ENCODE measurements at regions not wholly inside any gene's neighbourhood (a gene's known extent, or its start where the extent isn't known, plus 50 kb on each side); places are given as distances from the start of the nearest gene placed in this dataset.

GRCh38 chr16:79716645-79717332 lies 116.3 kb upstream of the MAF start:
- H3K27ac Mint-ChIP-seq, result no peak overlapping the region
- H3K4me3 Mint-ChIP-seq, result no peak overlapping the region
- TF ChIP-seq CTCF (IDR thresholded peaks at IDR 0.05), result no peak
- ChIA-PET POLR2A (no interaction called here), CTCF (no interaction called here)
- H3K36me3 Mint-ChIP-seq (ENCODE audit: low read depth), result no peaks in the 10 kb centered on the region
- intact Hi-C loops (cut with micrococcal nuclease), result no loop called here
- no peaks in the 10 kb centered on the region for H3K9me3 Mint-ChIP-seq
- H3K4me1 Mint-ChIP-seq, result no peaks in the 10 kb centered on the region
- DNase-seq (no peak), ATAC-seq (ENCODE audit: low read depth) (no peak)
- peaks cover 5% of the 10 kb centered on the region for H3K27me3 Mint-ChIP-seq

GRCh38 chr16:79715061-79715460 lies 114.5 kb upstream of the MAF start:
- H3K27me3 Mint-ChIP-seq, result peaks cover 5% of the 10 kb centered on the region
- DNase-seq (no peak), ATAC-seq (ENCODE audit: low read depth) (no peak)
- H3K36me3 Mint-ChIP-seq (ENCODE audit: low read depth), result no peaks in the 10 kb centered on the region
- POLR2A ChIA-PET, result no interaction called here
- intact Hi-C loops (cut with micrococcal nuclease), result no loop called here
- H3K27ac Mint-ChIP-seq, result no peak overlapping the region
- H3K4me1 Mint-ChIP-seq, result no peaks in the 10 kb centered on the region
- no peak overlapping the region for H3K4me3 Mint-ChIP-seq
- no peak for TF ChIP-seq CTCF (IDR thresholded peaks at IDR 0.05)
- CTCF ChIA-PET, result no interaction called here
- H3K9me3 Mint-ChIP-seq, result no peaks in the 10 kb centered on the region

GRCh38 chr16:79714440-79714839 lies 113.9 kb upstream of the MAF start:
- TF ChIP-seq CTCF (IDR thresholded peaks at IDR 0.05), result no peak
- intact Hi-C loops (cut with micrococcal nuclease), result no loop called here
- Mint-ChIP-seq H3K36me3 (ENCODE audit: low read depth) (no peaks in the 10 kb centered on the region), H3K4me3 (no peak overlapping the region), H3K27ac (no peak overlapping the region), H3K9me3 (no peaks in the 10 kb centered on the region), H3K4me1 (no peaks in the 10 kb centered on the region), H3K27me3 (peaks cover 5% of the 10 kb centered on the region)
- POLR2A ChIA-PET, result no interaction called here
- ATAC-seq (ENCODE audit: low read depth) (no peak), DNase-seq (no peak)
- CTCF ChIA-PET, result no interaction called here

- POLR2A ChIA-PET, result no interaction called here
Observed at GRCh38 chr16:79713609-79714309, 113.2 kb upstream of the MAF start.

More at GRCh38 chr16:79713609-79714309, 113.2 kb upstream of the MAF start:
- no peaks in the 10 kb centered on the region for H3K9me3 Mint-ChIP-seq
- CTCF ChIA-PET, result no interaction called here
- TF ChIP-seq CTCF (IDR thresholded peaks at IDR 0.05), result no peak
- H3K27me3 Mint-ChIP-seq, result peaks cover 5% of the 10 kb centered on the region
- no peak for DNase-seq
- H3K36me3 Mint-ChIP-seq (ENCODE audit: low read depth), result no peaks in the 10 kb centered on the region
- intact Hi-C loops (cut with micrococcal nuclease), result no loop called here
- H3K4me3 Mint-ChIP-seq, result no peak overlapping the region
- H3K27ac Mint-ChIP-seq, result no peak overlapping the region
- no peak for ATAC-seq (ENCODE audit: low read depth)
- H3K4me1 Mint-ChIP-seq, result no peaks in the 10 kb centered on the region
